Smooth muscle cell (in vitro differentiated cells): ENCODE measurements at regions not wholly inside any gene's neighbourhood (a gene's known extent, or its start where the extent isn't known, plus 50 kb on each side); places are given as distances from the start of the nearest gene placed in this dataset.
A peak's percentile ranks its signal among the peaks of the same experiment; 100 is the strongest.

Source experiments
- DNase-seq: peaks from one replicate; lab custom pipeline; 2025; ENCODE audit not compliant: unreplicated experiment; lab: John Stamatoyannopoulos, UW
- H2AFZ ChIP-seq: fragments of 200-600 bp; sonication (generic); 2 replicates; pipeline ENCODE4 v1.6.0; 2016; ENCODE audit warnings: antibody characterized with exemption, low read depth, mild to moderate bottlenecking
- H3F3A ChIP-seq: fragments of 200-600 bp; sonication (generic); 2 replicates; pipeline ENCODE4 v1.6.0; 2017; ENCODE audit warnings: antibody characterized with exemption, low read depth
- H3K27ac ChIP-seq: fragments of 200-600 bp; sonication (generic); 2 replicates; pipeline ENCODE4 v1.5.1; 2016; ENCODE audit warnings: low read depth, mild to moderate bottlenecking
- H3K27me3 ChIP-seq: fragments of 200-600 bp; sonication (generic); 2 replicates; pipeline ENCODE4 v1.6.1; 2016; ENCODE audit warnings: low read depth, mild to moderate bottlenecking
- H3K36me3 ChIP-seq: fragments of 200-600 bp; sonication (generic); 2 replicates; pipeline ENCODE4 v1.5.1; 2016; ENCODE audit warnings: low read depth
- H3K4me1 ChIP-seq: fragments of 200-600 bp; sonication (generic); 2 replicates; pipeline ENCODE4 v1.5.1; 2016; ENCODE audit warnings: low read depth
- H3K4me2 ChIP-seq: fragments of 200-600 bp; sonication (generic); 2 replicates; pipeline ENCODE4 v1.6.0; 2016; ENCODE audit warnings: mild to moderate bottlenecking
- H3K4me3 ChIP-seq: fragments of 200-600 bp; sonication (generic); 2 replicates; pipeline ENCODE4 v1.5.1; 2016; ENCODE audit warnings: mild to moderate bottlenecking
- H3K79me2 ChIP-seq: fragments of 200-600 bp; sonication (generic); 2 replicates; pipeline ENCODE4 v1.6.0; 2016; ENCODE audit warnings: low read depth, mild to moderate bottlenecking
- H3K9ac ChIP-seq: fragments of 200-600 bp; sonication (generic); 2 replicates; pipeline ENCODE4 v1.6.0; 2016; ENCODE audit warnings: low read depth
- H3K9me3 ChIP-seq: fragments of 200-600 bp; sonication (generic); replicated peaks from 2 replicates; pipeline ENCODE4 v1.5.1; 2016; ENCODE audit warnings: low read depth
- H4K20me1 ChIP-seq: fragments of 200-600 bp; sonication (generic); 2 replicates; pipeline ENCODE4 v1.6.0; 2016; ENCODE audit warnings: low read depth
- WGBS: methylation state at CpG from one replicate; pipeline ENCODE4 v1.1.7; 2016; ENCODE audit warnings: low lambda C conversion rate; 5-methylcytosine and 5-hydroxymethylcytosine counted together
- TF ChIP-seq, protein P1 (sequence below): fragments of 200-600 bp; sonication (generic); IDR thresholded peaks from 2 replicates; pipeline ENCODE4 v1.5.1; 2017; ENCODE audit warnings: borderline replicate concordance, mild to moderate bottlenecking, antibody characterized with exemption; ENCODE audit not compliant: insufficient read depth, poor library complexity, severe bottlenecking

DNA sequence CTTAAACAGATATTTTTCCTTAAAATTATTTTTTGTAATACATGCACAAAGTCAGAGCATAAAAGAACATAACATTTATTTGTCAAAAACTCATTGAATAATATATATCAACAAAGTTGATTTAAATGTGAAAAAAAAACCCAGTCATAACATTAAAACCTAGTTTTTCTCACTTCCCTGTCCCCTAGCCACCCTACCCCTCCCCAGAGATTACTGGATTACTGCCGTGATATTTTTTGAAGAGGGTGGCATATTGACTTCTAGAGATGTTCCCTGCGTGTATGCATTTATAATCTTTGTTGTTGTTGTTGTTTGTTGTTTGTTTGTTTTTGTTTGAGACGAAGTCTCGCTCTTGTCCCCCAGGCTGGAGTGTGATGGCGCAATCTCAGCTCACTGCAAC, 52.4 kb upstream of the ARMC2 start:
- H4K20me1 ChIP-seq: no peaks in the 10 kb centered on the region
- H3K36me3 ChIP-seq: no peaks in the 10 kb centered on the region
- no peak overlapping the region for H2AFZ ChIP-seq
- TF ChIP-seq, protein P1, sequence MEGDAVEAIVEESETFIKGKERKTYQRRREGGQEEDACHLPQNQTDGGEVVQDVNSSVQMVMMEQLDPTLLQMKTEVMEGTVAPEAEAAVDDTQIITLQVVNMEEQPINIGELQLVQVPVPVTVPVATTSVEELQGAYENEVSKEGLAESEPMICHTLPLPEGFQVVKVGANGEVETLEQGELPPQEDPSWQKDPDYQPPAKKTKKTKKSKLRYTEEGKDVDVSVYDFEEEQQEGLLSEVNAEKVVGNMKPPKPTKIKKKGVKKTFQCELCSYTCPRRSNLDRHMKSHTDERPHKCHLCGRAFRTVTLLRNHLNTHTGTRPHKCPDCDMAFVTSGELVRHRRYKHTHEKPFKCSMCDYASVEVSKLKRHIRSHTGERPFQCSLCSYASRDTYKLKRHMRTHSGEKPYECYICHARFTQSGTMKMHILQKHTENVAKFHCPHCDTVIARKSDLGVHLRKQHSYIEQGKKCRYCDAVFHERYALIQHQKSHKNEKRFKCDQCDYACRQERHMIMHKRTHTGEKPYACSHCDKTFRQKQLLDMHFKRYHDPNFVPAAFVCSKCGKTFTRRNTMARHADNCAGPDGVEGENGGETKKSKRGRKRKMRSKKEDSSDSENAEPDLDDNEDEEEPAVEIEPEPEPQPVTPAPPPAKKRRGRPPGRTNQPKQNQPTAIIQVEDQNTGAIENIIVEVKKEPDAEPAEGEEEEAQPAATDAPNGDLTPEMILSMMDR: no peak
- H3F3A ChIP-seq: peaks cover 6% of the 10 kb centered on the region
- DNase-seq: no peak
- no peaks in the 10 kb centered on the region for H3K9me3 ChIP-seq
- no peaks in the 10 kb centered on the region for H3K79me2 ChIP-seq
- no peaks in the 10 kb centered on the region for H3K27me3 ChIP-seq
- H3K4me3 ChIP-seq: no peak overlapping the region
- no peak overlapping the region for H3K4me2 ChIP-seq
- peaks cover 18% of the 10 kb centered on the region for H3K4me1 ChIP-seq
- H3K27ac ChIP-seq: no peak overlapping the region
- no peak overlapping the region for H3K9ac ChIP-seq
- 91% methylated on average over 5 of the region's 5 CpGs for WGBS

DNA sequence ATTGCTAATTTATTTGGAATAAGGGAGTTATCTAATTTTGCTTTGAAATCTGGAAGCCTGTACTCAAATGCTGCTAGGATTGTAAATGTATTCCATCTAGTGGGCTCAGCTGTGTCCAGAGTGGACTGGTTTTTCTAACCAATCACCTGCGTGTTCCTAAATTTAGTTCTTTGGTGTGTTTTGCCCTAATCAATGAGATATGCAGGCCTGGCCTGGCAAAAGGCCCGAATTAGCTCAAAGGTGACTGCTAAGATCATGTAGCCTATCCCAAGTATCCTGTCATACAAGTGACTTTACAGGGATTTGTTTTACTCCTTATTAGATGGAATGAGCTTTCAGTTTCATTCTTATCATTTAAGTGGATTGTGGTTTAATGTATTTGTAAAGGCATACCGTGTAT, 51.3 kb upstream of the ARMC2 start:
- H3K79me2 ChIP-seq: no peaks in the 10 kb centered on the region
- H3K36me3 ChIP-seq: no peaks in the 10 kb centered on the region
- H2AFZ ChIP-seq: no peak overlapping the region
- peaks cover 6% of the 10 kb centered on the region for H3F3A ChIP-seq
- H3K4me1 ChIP-seq: peaks cover 18% of the 10 kb centered on the region
- no peaks in the 10 kb centered on the region for H4K20me1 ChIP-seq
- no peak overlapping the region for H3K4me3 ChIP-seq
- TF ChIP-seq, protein P1: no peak
- no peaks in the 10 kb centered on the region for H3K9me3 ChIP-seq
- no peak overlapping the region for H3K9ac ChIP-seq
- no peak for DNase-seq
- 87% methylated on average over 3 of the region's 3 CpGs for WGBS
- H3K27me3 ChIP-seq: no peaks in the 10 kb centered on the region
- no peak overlapping the region for H3K27ac ChIP-seq
- H3K4me2 ChIP-seq: no peak overlapping the region

DNA sequence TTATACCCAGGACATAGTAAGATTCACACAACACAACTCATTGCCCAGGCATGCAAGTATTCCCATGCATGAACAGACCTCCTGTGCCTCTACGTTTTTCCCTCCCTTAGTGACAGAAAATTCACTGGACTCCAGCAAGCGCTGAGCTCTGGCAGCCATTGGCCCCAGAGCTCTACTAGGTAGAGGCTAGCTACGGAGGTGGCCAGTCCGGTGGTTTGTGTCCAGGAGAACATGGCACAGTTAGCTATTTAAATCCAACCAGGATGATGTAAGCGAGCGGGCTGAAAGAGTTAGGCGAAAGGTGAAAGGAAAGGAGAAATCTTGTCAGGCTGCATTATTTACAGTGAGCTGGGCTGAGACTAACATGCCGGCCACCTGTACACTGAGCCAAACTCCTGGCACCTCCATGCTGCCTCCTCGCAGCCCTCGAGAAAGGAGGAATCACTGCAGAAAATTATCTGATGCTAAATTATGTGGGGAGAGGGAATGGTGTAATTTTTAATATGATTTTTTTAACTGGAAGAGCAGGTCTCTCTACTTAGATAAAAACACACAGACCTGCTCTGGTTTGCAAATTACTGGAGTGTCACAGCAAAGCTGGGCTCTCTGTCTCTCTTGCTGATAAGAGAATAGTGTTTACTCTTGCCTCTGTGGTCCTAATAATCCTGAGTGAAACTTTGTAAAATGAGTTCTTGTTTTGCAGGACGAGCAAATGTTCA, 50.1 kb upstream of the ARMC2 start:
- Histone ChIP-seq H3K36me3 (no peaks in the 10 kb centered on the region), H3K4me2 (peak overlapping the region; percentile 76), H3K9me3 (no peaks in the 10 kb centered on the region), H3K4me1 (peaks cover 18% of the 10 kb centered on the region), H3K9ac (no peak overlapping the region), H4K20me1 (no peaks in the 10 kb centered on the region), H3K4me3 (peak overlapping the region; percentile 7), H2AFZ (peak overlapping the region; percentile 36), H3F3A (peaks cover 6% of the 10 kb centered on the region), H3K79me2 (no peaks in the 10 kb centered on the region), H3K27ac (no peak overlapping the region), H3K27me3 (no peaks in the 10 kb centered on the region)
- no peak for DNase-seq
- 62% methylated on average over 11 of the region's 11 CpGs for WGBS
- TF ChIP-seq, protein P1: no peak
